GM12874 (cell line): ENCODE measurements at regions not wholly inside any gene's neighbourhood (a gene's known extent, or its start where the extent isn't known, plus 50 kb on each side); places are given as distances from the start of the nearest gene placed in this dataset.

Source experiments
- TF ChIP-seq, protein P1 (sequence below): IDR thresholded peaks from 2 replicates; pipeline ENCODE4 v1.5.1; 2011; ENCODE audit warnings: low read depth, mild to moderate bottlenecking, control low read depth, low read length, moderate library complexity; ENCODE audit not compliant: insufficient read depth

DNA sequence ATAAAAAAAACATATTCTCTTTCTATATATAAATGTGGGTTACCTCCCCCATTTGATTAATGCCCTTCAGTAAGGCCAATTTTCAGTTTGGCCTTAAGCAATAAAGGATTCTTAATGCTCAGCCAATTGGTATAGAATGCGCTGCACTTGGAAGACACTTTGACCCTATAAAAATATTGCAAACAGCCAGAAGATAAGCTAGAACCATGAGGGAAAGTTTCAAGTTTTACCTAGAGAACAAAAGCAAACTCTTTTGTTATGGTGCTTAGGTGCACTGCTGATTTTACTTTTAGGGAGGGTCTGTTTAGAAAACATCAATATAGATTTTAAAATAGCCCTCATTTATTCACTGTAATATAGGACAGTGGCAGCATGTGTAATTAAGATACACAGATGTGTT, 251.6 kb upstream of the SLC16A7 start:
- TF ChIP-seq, protein P1, sequence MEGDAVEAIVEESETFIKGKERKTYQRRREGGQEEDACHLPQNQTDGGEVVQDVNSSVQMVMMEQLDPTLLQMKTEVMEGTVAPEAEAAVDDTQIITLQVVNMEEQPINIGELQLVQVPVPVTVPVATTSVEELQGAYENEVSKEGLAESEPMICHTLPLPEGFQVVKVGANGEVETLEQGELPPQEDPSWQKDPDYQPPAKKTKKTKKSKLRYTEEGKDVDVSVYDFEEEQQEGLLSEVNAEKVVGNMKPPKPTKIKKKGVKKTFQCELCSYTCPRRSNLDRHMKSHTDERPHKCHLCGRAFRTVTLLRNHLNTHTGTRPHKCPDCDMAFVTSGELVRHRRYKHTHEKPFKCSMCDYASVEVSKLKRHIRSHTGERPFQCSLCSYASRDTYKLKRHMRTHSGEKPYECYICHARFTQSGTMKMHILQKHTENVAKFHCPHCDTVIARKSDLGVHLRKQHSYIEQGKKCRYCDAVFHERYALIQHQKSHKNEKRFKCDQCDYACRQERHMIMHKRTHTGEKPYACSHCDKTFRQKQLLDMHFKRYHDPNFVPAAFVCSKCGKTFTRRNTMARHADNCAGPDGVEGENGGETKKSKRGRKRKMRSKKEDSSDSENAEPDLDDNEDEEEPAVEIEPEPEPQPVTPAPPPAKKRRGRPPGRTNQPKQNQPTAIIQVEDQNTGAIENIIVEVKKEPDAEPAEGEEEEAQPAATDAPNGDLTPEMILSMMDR, result no peak

DNA sequence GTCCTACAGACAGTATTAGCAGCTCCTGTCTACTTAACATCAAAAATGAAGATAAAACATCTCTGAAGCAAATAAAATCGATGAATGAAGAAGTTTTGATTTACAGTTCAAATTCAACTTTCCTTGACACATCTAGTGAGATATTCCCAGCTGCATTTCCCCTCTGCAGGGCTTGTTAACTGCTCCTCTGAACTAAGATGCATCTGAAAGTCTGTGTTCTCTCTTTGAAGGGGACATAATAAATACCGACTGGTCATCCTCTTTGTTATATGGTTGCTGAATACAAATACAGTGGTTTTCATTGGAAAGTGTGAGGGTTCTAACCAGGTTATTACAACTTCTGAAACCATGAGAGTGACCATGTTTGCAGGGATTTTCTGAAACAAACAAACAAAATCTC, 266.4 kb upstream of the SLC16A7 start:
- TF ChIP-seq, protein P1, result no peak

DNA sequence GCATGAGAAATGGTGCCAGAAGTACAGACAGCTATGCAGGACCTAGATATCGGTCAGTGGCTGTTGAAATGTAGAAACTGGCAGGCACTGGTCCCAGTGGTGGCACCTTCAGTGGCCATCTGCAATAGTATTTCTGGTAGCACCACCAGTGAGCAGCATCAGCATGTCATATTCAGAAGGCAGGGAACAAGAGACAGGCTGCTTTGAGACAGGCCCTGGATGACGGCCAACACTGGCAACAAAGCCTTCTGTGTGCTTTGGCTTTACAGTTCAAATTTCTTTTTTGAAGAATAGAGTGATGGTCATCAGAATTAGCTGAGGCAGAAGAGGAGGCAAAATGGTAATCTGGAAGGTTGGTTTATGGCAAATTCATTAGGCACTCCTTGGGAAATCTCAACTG, 273.4 kb upstream of the SLC16A7 start:
- TF ChIP-seq, protein P1, result no peak

DNA sequence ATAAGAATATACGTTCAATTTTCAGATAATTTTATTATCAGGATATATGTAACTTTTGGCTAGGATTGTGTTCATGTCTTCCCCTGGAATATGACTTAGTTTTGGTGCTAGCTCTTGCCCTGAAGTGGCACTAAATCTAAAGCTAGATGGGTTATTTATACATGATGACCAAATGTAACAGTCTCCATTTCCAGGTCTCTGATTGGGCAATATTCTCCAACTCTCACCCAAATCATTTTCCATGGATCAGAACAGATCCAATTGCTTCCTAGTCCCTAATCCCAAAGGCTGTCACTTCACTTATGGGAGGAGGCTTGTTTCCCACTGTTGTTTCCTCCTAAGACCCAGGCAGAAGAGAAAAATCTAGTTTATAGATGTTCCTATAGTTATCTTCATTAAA, 274.6 kb upstream of the SLC16A7 start:
- TF ChIP-seq, protein P1, result no peak

DNA sequence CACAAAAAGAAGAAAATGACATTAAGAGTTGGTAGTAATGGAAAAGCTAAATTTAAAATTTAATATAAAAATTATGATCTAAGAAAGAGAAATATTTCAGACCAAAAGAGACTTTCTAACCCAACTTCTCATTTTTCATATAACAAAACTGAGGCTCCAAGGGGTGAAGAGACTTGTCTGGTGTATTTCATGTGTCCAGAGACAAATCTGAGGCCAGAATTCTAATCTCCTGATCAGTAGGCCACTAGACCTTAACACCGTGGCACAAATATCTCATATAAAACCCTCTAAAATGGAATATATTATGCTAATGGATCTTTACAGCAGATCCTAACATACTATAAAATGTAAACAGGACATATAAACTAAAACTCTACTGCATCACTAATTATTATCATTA, 275.7 kb upstream of the SLC16A7 start:
- TF ChIP-seq, protein P1, result no peak

DNA sequence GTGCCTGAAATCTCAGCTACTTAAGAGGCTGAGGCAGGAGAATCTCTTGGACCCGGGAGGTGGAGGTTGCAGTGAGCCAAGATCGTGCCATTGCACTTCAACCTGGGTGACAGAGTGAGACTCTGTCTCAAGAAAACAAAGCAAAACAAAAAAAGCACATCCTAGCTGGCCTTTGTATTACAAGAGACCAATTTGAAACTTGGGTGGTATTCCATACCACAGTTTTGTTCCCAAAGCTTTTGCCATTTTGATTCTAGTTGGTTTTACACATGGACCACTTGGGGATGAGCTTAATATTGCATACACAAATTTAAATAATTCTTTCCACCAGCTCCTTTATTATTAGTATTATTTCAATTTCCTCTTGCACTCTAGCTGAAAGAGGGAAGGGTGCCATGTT, 276.9 kb upstream of the SLC16A7 start:
- TF ChIP-seq, protein P1, result no peak

DNA sequence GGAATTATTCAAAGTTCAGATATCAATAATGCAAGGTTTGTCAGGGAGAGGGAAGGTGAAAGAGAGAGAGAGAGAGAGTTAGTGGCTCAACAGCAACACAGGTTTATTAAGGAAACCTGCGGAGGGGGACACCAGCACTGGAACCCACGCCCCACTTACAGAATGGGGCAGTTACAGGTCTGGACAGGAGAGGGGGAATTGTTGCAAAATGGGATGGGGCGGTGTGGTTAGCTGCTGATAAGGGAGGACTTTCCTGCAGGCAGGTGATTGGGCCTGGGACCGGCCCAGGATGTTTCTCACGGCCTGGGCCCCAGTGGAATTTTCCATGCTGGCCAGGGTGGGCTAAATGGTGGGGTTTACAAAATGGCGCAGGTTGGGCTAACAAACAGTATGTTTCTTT, 278.2 kb upstream of the SLC16A7 start:
- TF ChIP-seq, protein P1, result no peak

DNA sequence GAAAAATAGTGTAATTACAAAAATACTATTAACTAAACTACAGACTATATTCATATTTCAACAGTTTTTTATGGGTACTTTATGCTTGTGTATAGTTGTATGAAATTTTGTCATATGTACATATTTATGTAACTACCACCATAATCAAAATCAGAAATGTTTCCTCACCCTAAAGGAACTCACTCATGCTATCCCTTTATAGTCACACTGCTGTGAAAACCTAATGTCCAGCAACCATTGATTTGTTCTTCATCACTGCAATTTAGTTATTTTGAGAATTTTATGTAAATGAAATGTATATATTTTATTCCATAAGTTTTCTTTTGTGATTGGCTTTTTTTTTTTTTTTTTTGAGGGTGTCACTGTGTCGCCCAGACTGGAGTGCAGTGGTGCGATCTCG, 278.9 kb upstream of the SLC16A7 start:
- TF ChIP-seq, protein P1, result no peak
